OCI-LY1 (cell line): ENCODE measurements at regions not wholly inside any gene's neighbourhood (a gene's known extent, or its start where the extent isn't known, plus 50 kb on each side); places are given as distances from the start of the nearest gene placed in this dataset.

ENCODE experiments used
- EZH2 ChIP-seq: fragments of 200-600 bp; sonication (generic), shearing (Covaris generic); IDR thresholded peaks from 2 replicates; pipeline ENCODE4 v1.8.0; 2017; ENCODE audit warnings: borderline replicate concordance, mixed run types, mild to moderate bottlenecking, antibody characterized with exemption, low read length, moderate library complexity, mixed read lengths
- TF ChIP-seq, protein P1 (sequence below): fragments of 200-600 bp; sonication (generic), shearing (Covaris generic); IDR thresholded peaks from 2 replicates; pipeline ENCODE4 v1.5.1; 2017; ENCODE audit warnings: mild to moderate bottlenecking, antibody characterized with exemption, low read length, moderate library complexity, mixed read lengths

DNA sequence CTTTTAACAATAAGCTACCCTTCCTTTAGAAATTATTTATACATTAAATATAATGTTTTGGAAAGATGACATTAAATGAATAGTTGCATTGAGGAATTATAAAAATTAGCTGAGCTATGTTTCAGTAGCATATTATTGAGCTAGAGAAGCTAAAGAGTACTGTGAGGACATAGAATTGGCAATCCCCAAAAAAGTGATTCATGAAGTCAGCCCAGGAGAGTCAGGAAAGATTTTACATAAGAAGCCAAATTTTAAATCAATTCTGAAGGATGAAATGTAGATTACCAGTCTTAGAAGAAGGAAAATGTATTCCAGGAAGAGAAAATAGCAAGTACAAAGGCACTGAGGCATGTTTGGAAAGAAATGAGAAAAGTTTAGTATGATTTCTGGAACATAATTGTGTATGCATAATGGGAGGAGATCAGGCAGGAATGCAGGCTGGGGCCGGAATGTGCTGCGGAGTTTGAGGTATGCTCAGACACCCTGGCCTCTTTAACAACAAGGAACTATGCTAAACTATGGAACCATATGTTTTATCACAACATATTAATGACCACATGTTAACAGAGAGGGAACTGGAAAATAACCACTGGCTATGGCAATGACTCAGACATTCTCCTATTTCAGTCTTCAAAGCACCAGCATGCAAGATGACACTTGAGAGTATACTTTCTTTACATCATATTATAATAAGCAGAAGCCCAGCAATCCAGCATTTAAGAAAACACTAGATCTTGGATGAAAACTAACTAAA, 103.3 kb upstream of the COL8A1 start:
- TF ChIP-seq, protein P1, sequence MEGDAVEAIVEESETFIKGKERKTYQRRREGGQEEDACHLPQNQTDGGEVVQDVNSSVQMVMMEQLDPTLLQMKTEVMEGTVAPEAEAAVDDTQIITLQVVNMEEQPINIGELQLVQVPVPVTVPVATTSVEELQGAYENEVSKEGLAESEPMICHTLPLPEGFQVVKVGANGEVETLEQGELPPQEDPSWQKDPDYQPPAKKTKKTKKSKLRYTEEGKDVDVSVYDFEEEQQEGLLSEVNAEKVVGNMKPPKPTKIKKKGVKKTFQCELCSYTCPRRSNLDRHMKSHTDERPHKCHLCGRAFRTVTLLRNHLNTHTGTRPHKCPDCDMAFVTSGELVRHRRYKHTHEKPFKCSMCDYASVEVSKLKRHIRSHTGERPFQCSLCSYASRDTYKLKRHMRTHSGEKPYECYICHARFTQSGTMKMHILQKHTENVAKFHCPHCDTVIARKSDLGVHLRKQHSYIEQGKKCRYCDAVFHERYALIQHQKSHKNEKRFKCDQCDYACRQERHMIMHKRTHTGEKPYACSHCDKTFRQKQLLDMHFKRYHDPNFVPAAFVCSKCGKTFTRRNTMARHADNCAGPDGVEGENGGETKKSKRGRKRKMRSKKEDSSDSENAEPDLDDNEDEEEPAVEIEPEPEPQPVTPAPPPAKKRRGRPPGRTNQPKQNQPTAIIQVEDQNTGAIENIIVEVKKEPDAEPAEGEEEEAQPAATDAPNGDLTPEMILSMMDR, result no peak
- no peak for TF ChIP-seq EZH2
